ENCODE measurements at regions not wholly inside any gene's neighbourhood (a gene's known extent, or its start where the extent isn't known, plus 50 kb on each side); places are given as distances from the start of the nearest gene placed in this dataset.
"Not testable (repeated sequence)": the region's sequence is repeated elsewhere in the genome, so short reads cannot be mapped to it uniquely, and the experiment has no call there.

DNA sequence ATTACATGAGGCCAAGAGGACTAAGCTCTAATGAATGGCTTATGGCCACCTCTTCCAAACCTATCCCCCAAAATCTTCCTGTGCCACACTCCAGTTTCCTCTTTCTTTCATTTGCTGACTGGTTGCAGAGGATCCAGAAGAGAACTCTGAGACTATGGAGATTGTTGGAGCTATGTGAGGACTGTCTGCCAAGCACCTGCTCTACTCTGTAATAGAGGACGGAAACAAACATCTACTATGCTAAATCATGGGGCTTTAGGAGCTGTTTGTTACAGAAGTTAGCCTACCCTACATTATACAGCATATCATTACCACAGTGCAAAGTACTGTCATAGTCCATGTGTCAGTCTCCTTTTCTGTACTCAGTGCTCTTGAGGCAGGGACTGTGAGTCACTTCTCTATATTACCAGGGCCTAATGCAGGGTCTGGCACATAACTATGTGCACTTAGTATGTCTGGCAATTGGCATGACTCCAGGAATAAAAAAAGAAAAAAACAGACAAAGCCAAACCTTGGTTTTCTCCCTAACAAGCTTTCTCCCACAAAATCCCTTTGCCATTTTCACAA is 95.1 kb downstream of the RPAP3 start:
- DNase-seq (ENCODE audit: low read depth, low spot score), result no peak

GRCh38 chr12:47609806-47610205 is 96.0 kb downstream of the RPAP3 start:
- DNase-seq (ENCODE audit: low read depth, low spot score), result no peak

GRCh38 chr12:47608671-47609070 is 97.2 kb downstream of the RPAP3 start:
- DNase-seq (ENCODE audit: low read depth, low spot score), result not testable (repeated sequence)

DNA sequence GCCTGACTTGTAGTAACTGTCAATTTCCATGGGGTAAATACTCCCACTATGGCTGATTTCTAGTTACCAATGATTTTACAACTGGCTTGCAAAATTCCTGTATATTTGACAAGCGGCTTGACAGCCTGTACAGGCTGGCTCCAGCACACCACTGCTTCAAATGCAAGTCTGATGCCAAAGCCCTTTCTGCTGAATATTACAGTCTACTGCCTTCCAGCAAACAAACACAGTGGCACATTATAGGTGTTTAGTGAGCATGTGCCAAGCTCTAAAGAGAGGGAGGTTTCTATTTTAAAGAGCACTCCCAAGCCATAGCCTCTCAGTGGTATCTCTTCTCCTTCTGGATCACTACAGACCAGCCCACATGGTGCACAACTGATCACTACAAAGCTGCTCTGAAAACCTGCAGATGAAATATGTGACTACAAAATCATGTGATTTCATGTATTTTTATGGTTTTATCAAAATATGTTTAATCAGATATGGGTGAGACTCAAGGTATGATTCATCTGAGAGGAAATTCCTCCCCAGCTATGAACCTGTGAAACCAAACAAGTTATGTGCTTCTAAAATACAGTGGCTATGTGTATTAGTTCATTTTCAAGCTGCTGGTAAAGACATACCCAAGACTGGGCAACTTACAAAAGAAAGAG is 101.5 kb downstream of the RPAP3 start:
- DNase-seq (ENCODE audit: low read depth, low spot score), result no peak

- DNase-seq (ENCODE audit: low read depth, low spot score), result peak; percentile 10
Measured at GRCh38 chr12:47602949-47603558, 102.8 kb downstream of the RPAP3 start.

GRCh38 chr12:47602325-47602724 is 103.5 kb downstream of the RPAP3 start:
- DNase-seq (ENCODE audit: low read depth, low spot score), result no peak

GRCh38 chr12:47601071-47601470 is 104.8 kb downstream of the RPAP3 start:
- no peak for DNase-seq (ENCODE audit: low read depth, low spot score)

GRCh38 chr12:47591795-47592194 is 114.0 kb downstream of the RPAP3 start:
- peak; percentile 42 for DNase-seq (ENCODE audit: low read depth, low spot score)

DNA sequence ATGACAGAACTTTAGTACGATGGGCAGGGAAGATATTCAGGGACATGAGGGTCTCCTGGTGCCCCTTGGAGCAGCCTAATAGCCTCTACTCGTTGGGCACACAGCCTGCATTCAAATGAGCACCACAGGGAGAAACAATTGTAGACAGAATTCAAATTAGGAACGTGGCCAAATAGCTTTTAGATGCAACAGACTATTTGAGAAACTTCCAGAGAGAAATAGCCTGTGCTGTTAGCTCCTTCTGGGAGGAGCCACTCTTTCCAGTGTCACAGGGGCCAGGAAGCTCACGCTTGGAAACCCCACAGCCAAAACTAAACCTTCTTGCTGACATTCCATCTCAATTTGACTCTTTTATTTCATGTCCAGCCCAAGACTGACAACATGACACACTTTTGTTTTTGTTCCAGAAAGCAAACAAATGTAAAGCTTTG is 114.5 kb downstream of the RPAP3 start:
- no peak for DNase-seq (ENCODE audit: low read depth, low spot score)

- no peak for DNase-seq (ENCODE audit: low read depth, low spot score)
Measured at GRCh38 chr12:47590771-47591360, 115.0 kb downstream of the RPAP3 start.

GRCh38 chr12:47586952-47587669 is 118.7 kb downstream of the RPAP3 start:
- no peak for DNase-seq (ENCODE audit: low read depth, low spot score)

GRCh38 chr12:47585507-47585906 is 120.3 kb downstream of the RPAP3 start:
- no peak for DNase-seq (ENCODE audit: low read depth, low spot score)

- no peak for DNase-seq (ENCODE audit: low read depth, low spot score)
Measured at GRCh38 chr12:47578836-47579235, 127.0 kb downstream of the RPAP3 start.

DNA sequence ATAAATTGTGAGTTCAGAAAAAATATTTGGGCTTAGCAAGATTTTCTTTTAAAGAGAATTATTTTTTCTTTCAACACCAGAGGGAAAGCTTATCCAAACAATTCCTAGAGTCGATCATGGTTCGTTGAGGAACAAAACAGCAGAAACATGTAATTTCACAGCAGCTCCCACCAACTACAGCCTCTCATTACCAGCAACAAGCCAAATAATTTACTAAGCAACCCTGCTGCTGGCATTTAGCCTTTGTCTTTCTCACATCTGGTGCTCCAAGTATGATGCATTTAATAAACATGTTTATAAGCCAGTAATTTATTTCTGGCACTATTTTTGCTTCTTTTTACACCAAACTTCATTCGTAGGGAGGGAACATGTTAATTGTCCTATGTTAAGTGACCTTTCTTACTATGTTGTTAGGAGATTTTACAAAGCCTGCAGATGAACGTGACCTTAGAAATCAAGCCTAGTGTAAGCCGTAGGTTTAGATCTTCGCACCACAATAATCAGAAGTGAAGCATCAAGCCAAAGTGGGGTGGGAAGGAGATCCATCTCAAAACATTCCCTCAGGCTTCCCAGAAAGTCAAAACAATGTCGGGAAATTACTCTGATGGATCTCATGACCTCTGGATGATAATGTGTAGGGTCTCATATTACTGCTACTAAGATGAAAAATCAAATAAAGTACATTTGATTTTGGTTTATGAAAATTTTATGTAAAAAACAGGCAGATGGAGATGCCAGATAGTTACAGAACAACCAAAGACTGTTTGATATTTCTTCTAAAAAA is 128.4 kb downstream of the RPAP3 start:
- no peak for DNase-seq (ENCODE audit: low read depth, low spot score)

GRCh38 chr12:47576289-47576945 is 129.4 kb downstream of the RPAP3 start:
- peak; percentile 28 for DNase-seq (ENCODE audit: low read depth, low spot score)

DNA sequence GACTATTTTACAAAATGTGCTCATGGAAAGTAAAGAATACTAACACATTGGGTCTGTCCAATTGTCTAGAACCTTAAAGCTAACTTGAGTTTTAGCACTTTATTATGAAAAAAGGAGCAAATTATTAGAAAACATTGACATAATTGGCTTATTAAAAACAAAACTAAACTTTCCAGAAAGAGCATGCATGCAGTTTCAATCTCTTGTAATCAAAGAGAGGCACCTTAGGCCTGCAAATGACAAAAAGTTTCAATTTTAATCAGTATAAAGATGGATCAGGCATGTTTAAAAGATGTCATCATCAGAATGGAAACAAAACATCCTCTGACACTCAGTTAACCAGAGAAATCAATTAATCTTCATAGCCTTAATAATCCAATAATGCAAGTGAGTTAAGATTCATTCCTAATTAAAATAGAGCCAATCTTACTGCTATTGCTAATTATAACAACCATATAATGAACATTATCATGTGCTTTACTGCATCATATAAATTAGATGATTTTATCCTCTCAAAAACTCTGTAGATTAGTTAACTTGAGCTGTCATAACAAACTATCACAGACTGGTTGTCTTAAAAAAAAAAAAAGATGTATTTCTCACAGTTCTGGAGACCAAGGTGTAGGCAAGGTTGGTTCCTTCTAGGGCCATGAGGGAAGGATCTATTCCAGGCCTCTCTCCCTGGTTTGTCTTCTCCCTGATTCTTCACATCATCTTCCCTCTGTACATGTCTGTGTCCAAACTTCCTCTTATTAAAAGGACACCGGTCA is 131.4 kb downstream of the RPAP3 start:
- DNase-seq (ENCODE audit: low read depth, low spot score), result no peak

DNA sequence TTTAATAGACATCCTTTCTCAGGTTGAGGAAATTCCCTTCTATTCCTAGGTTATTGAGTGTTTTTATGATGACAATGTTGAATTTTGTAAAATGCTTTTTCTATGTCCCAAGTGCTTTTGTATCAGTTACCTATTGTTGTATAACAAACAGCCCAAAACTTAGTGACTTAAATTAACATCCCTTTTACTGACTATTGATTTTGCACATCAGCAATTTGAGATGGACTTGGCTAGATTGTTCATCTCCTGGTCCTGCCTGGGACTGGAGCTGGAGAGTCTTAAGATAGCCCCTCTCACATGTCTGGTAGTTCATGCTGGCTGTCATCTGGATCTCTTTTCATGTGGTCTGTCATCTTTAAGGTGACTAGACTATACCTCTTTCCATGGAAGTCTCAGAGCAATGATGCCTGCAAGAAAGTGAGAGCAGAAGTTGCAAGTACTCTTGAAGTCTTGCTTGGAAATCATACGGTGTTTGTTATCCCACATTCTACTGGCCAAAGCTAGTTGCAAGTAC is 132.6 kb downstream of the RPAP3 start:
- DNase-seq (ENCODE audit: low read depth, low spot score), result no peak

DNA sequence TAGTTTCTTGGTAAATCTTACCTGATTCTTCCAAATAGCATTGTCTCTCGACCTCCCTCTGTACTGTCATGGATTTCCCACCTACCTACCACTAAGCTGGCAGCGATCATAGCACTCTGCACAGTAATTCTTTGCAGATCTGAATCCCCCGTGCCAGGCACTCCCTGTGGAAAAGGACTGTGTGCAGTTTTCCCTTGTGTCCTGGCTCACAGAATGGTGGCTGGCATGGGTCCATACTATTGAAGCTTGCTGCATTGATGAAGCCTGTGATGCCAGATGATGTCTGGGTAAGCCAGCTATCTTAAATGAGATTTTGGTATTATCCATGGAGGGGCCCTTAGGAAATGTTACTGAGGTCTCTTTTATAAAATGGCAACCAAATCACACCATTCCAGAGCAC is 135.7 kb downstream of the RPAP3 start:
- DNase-seq (ENCODE audit: low read depth, low spot score), result no peak

- DNase-seq (ENCODE audit: low read depth, low spot score), result no peak
Measured at GRCh38 chr12:47562201-47562600, 143.6 kb downstream of the RPAP3 start.

GRCh38 chr12:47561746-47562145 is 144.1 kb downstream of the RPAP3 start:
- DNase-seq (ENCODE audit: low read depth, low spot score), result no peak
